Endothelial cell (in vitro differentiated cells): ENCODE measurements at regions not wholly inside any gene's neighbourhood (a gene's known extent, or its start where the extent isn't known, plus 50 kb on each side); places are given as distances from the start of the nearest gene placed in this dataset.

ENCODE experiments used
- DNase-seq: peaks from one replicate; pipeline ENCODE4 v3.0.0; 2021; ENCODE audit warnings: low spot score
- H3K27ac Mint-ChIP-seq: one replicate; pipeline ENCODE4 v1.8.0; 2021; ENCODE audit warnings: mixed read lengths, inconsistent platforms; ENCODE audit not compliant: unreplicated experiment
- H3K27me3 Mint-ChIP-seq: one replicate; pipeline ENCODE4 v1.8.0; 2021; ENCODE audit warnings: mild to moderate bottlenecking, moderate library complexity, mixed read lengths, inconsistent platforms; ENCODE audit not compliant: unreplicated experiment
- H3K36me3 Mint-ChIP-seq: one replicate; pipeline ENCODE4 v1.8.0; 2021; ENCODE audit warnings: mild to moderate bottlenecking, low read depth, mixed read lengths, inconsistent platforms; ENCODE audit not compliant: unreplicated experiment
- H3K4me1 Mint-ChIP-seq: one replicate; pipeline ENCODE4 v1.8.0; 2021; ENCODE audit warnings: mild to moderate bottlenecking, mixed read lengths, inconsistent platforms; ENCODE audit not compliant: unreplicated experiment
- H3K4me3 Mint-ChIP-seq: one replicate; pipeline ENCODE4 v1.8.0; 2021; ENCODE audit warnings: mild to moderate bottlenecking, mixed read lengths, inconsistent platforms; ENCODE audit not compliant: unreplicated experiment
- H3K9me3 Mint-ChIP-seq: one replicate; pipeline ENCODE4 v1.8.0; 2021; ENCODE audit warnings: mixed read lengths, inconsistent platforms; ENCODE audit not compliant: unreplicated experiment
- CTCF ChIP-seq: fragments of 200-600 bp; sonication (generic); IDR thresholded peaks from one replicate; pipeline ENCODE4 v1.5.0; 2021; ENCODE audit warnings: antibody characterized with exemption; ENCODE audit not compliant: unreplicated experiment

DNA sequence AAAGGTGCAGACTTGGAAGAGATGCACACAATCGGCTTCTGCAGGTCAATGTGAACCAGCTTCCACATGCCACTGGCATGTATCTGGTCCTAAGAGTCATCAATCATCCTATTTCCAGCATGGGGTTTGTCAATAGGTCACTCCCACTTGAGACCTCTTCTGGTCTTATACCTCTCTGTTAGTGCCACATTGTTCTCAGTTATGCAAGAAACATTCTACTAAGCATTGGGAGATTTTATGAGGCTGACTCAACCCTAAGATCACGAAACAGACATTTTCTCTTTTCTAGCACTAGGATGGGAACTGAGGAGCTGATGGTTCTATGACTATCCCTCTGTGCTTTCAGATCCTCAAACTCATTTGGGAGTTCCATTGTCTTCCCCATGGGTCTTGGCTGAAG, 581.5 kb upstream of the KLF12 start:
- no peak for DNase-seq
- Mint-ChIP-seq H3K27ac (no peak overlapping the region), H3K9me3 (no peaks in the 10 kb centered on the region), H3K4me1 (no peaks in the 10 kb centered on the region), H3K36me3 (peaks cover 4% of the 10 kb centered on the region), H3K4me3 (no peak overlapping the region), H3K27me3 (peaks cover 7% of the 10 kb centered on the region)
- no peak for TF ChIP-seq CTCF

GRCh38 chr13:74710006-74710405, 575.8 kb upstream of the KLF12 start:
- no peak for DNase-seq
- TF ChIP-seq CTCF = no peak
- Mint-ChIP-seq H3K27me3 (peaks cover 2% of the 10 kb centered on the region), H3K4me1 (peaks cover 3% of the 10 kb centered on the region), H3K9me3 (no peaks in the 10 kb centered on the region), H3K36me3 (no peaks in the 10 kb centered on the region), H3K4me3 (no peak overlapping the region), H3K27ac (no peak overlapping the region)

DNA sequence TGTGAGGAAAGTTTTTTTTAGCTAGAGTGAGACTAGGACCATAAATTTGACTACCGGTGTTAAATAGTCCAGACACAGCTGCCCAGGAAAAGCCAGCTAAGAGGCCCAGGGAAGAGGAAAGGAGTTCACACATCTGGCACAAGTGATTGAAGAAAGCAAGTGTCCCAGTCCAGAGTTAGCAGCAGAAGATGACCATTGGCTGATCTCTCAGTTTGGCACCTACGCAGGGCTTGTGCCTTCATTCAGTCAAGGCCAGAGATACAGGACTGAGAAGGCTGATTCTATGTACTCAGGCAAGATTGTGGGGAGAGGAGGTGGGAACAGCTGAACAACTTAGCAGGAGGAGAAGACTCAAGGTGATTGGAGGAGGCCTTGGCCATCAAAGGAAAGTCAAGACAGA, 575.0 kb upstream of the KLF12 start:
- TF ChIP-seq CTCF = no peak
- H3K4me1 Mint-ChIP-seq = peaks cover 3% of the 10 kb centered on the region
- no peaks in the 10 kb centered on the region for H3K36me3 Mint-ChIP-seq
- H3K27ac Mint-ChIP-seq = no peak overlapping the region
- no peaks in the 10 kb centered on the region for H3K9me3 Mint-ChIP-seq
- peaks cover 2% of the 10 kb centered on the region for H3K27me3 Mint-ChIP-seq
- no peak overlapping the region for H3K4me3 Mint-ChIP-seq
- DNase-seq = no peak

- H3K4me1 Mint-ChIP-seq = peaks cover 3% of the 10 kb centered on the region
- TF ChIP-seq CTCF = no peak
- H3K36me3 Mint-ChIP-seq = no peaks in the 10 kb centered on the region
- H3K4me3 Mint-ChIP-seq = no peak overlapping the region
- H3K27ac Mint-ChIP-seq = no peak overlapping the region
- H3K9me3 Mint-ChIP-seq = no peaks in the 10 kb centered on the region
- no peak for DNase-seq
- peaks cover 2% of the 10 kb centered on the region for H3K27me3 Mint-ChIP-seq
Measured at GRCh38 chr13:74708629-74709028, 574.4 kb upstream of the KLF12 start.

GRCh38 chr13:74707291-74707690, 573.1 kb upstream of the KLF12 start:
- Mint-ChIP-seq H3K36me3 (no peaks in the 10 kb centered on the region), H3K9me3 (no peaks in the 10 kb centered on the region), H3K4me3 (no peak overlapping the region), H3K4me1 (peaks cover 3% of the 10 kb centered on the region), H3K27ac (no peak overlapping the region), H3K27me3 (peaks cover 2% of the 10 kb centered on the region)
- DNase-seq = no peak
- TF ChIP-seq CTCF = no peak
